GM23338 (cell line): ENCODE measurements at regions not wholly inside any gene's neighbourhood (a gene's known extent, or its start where the extent isn't known, plus 50 kb on each side); places are given as distances from the start of the nearest gene placed in this dataset.

Source experiments
- ATAC-seq: fragments of 200-7000 bp; cut with Tn5 transposase; 3 replicates; pipeline ENCODE4 v1.9.1; 2020
- DNase-seq: peaks from one replicate; pipeline ENCODE4 v3.0.0-alpha.2; 2015; ENCODE audit warnings: low spot score
- H2AFZ ChIP-seq: fragments of 200-600 bp; sonication (generic); 2 replicates; pipeline ENCODE4 v1.8.0; 2016; ENCODE audit warnings: antibody characterized with exemption, mild to moderate bottlenecking, moderate library complexity
- H3F3A ChIP-seq: fragments of 200-600 bp; sonication (generic); replicated peaks from 2 replicates; pipeline ENCODE4 v1.8.0; 2017; ENCODE audit warnings: antibody characterized with exemption, mixed run types, low read depth
- H3K27ac ChIP-seq: fragments of 200-600 bp; sonication (generic); 2 replicates; pipeline ENCODE4 v1.6.1; 2016; ENCODE audit warnings: low read depth
- H3K27me3 ChIP-seq: fragments of 200-600 bp; sonication (generic); 2 replicates; pipeline ENCODE4 v1.8.0; 2016; ENCODE audit warnings: mild to moderate bottlenecking, mixed run types, moderate library complexity; ENCODE audit not compliant: insufficient read depth
- H3K36me3 ChIP-seq: fragments of 200-600 bp; sonication (generic); 2 replicates; pipeline ENCODE4 v1.8.0; 2016; ENCODE audit warnings: mild to moderate bottlenecking; ENCODE audit not compliant: insufficient read depth
- H3K4me1 ChIP-seq: fragments of 200-600 bp; sonication (generic); 2 replicates; pipeline ENCODE4 v1.8.0; 2016; ENCODE audit warnings: mild to moderate bottlenecking, moderate library complexity; ENCODE audit not compliant: insufficient read depth
- H3K4me2 ChIP-seq: fragments of 200-600 bp; sonication (generic); 2 replicates; pipeline ENCODE4 v1.7.1; 2017; ENCODE audit warnings: mixed run types
- H3K4me3 ChIP-seq: fragments of 200-600 bp; sonication (generic); 2 replicates; pipeline ENCODE4 v1.6.1; 2016; ENCODE audit warnings: mixed run types
- H3K79me2 ChIP-seq: fragments of 200-600 bp; sonication (generic); replicated peaks from 2 replicates; pipeline ENCODE4 v1.8.0; 2017; ENCODE audit warnings: mild to moderate bottlenecking; ENCODE audit not compliant: insufficient read depth
- H3K9me2 ChIP-seq: fragments of 200-600 bp; sonication (generic); 2 replicates; pipeline ENCODE4 v1.8.0; 2017; ENCODE audit not compliant: insufficient read depth
- H4K20me1 ChIP-seq: fragments of 200-600 bp; sonication (generic); replicated peaks from 2 replicates; pipeline ENCODE4 v1.8.0; 2017; ENCODE audit warnings: mild to moderate bottlenecking; ENCODE audit not compliant: insufficient read depth
- H3K27ac Mint-ChIP-seq: 2 replicates; pipeline ENCODE4 v1.8.0; 2020; ENCODE audit warnings: inconsistent platforms, mild to moderate bottlenecking, moderate library complexity, mixed read lengths
- H3K27me3 Mint-ChIP-seq: 3 replicates; pipeline ENCODE4 v1.8.0; 2022; ENCODE audit warnings: low read depth, mild to moderate bottlenecking, moderate library complexity, mixed read lengths, inconsistent platforms; ENCODE audit not compliant: insufficient read depth, poor library complexity
- H3K36me3 Mint-ChIP-seq: 3 replicates; pipeline ENCODE4 v1.8.0; 2021; ENCODE audit warnings: low read depth, mild to moderate bottlenecking, inconsistent platforms, moderate library complexity, mixed read lengths
- H3K4me1 Mint-ChIP-seq: 3 replicates; pipeline ENCODE4 v1.8.0; 2020; ENCODE audit warnings: mild to moderate bottlenecking, inconsistent platforms, mixed read lengths
- H3K4me3 Mint-ChIP-seq: 3 replicates; pipeline ENCODE4 v1.8.0; 2021; ENCODE audit warnings: moderate library complexity, mild to moderate bottlenecking, inconsistent platforms, mixed read lengths
- H3K9me3 Mint-ChIP-seq: 3 replicates; pipeline ENCODE4 v1.8.0; 2020; ENCODE audit warnings: moderate library complexity, mild to moderate bottlenecking, inconsistent platforms, mixed read lengths
- CTCF ChIP-seq, 2 experiments: fragments of 200-600 bp in 1 of 2; sonication (generic) in 1 of 2; conservative IDR thresholded peaks; 2 replicates each; pipeline versions ENCODE4 v1.5.1 to v1.6.1; 2016 to 2017; ENCODE audit warnings: antibody characterized with exemption in 2 of 2, low read depth in 2 of 2, mild to moderate bottlenecking in 2 of 2, moderate library complexity in 1 of 2
- EZH2phosphoT487 ChIP-seq: fragments of 200-600 bp; sonication (generic); IDR thresholded peaks from one replicate; pipeline ENCODE4 v1.8.1; 2018; ENCODE audit warnings: antibody characterized with exemption; ENCODE audit not compliant: unreplicated experiment
- JUNB ChIP-seq: IDR thresholded peaks from one replicate; pipeline ENCODE4 v1.6.1; 2016; ENCODE audit warnings: antibody characterized with exemption; ENCODE audit not compliant: unreplicated experiment
- REST ChIP-seq: IDR thresholded peaks from one replicate; pipeline ENCODE4 v1.6.1; 2018; ENCODE audit warnings: antibody characterized with exemption; ENCODE audit not compliant: unreplicated experiment
- ZNF331 ChIP-seq: fragments of 250-450 bp; sonication (Bioruptor Pico); IDR thresholded peaks from 2 replicates; pipeline ENCODE4 v1.5.0; 2020; ENCODE audit warnings: low read depth, mild to moderate bottlenecking, moderate library complexity

GRCh38 chr20:19079536-19080299, 132.7 kb upstream of the SLC24A3 start:
- Histone ChIP-seq H3K79me2 (no peaks in the 10 kb centered on the region), H3K4me2 (no peak overlapping the region), H3K4me1 (no peaks in the 10 kb centered on the region), H3K27me3 (no peaks in the 10 kb centered on the region), H4K20me1 (no peaks in the 10 kb centered on the region), H3K4me3 (no peak overlapping the region), H3K9me2 (no peaks in the 10 kb centered on the region), H2AFZ (no peak overlapping the region), H3F3A (no peaks in the 10 kb centered on the region), H3K36me3 (no peaks in the 10 kb centered on the region), H3K27ac (no peak overlapping the region)
- Mint-ChIP-seq H3K4me1 (peaks cover 7% of the 10 kb centered on the region), H3K27ac (no peak overlapping the region), H3K9me3 (peaks cover 18% of the 10 kb centered on the region; the same call in 2 of the 3 replicates), H3K36me3 (peaks cover 5% of the 10 kb centered on the region; the same call in 1 of the 3 replicates), H3K27me3 (peaks cover 3% of the 10 kb centered on the region), H3K4me3 (no peak overlapping the region)
- no peak for DNase-seq
- ATAC-seq: no peak
- no peak for TF ChIP-seq JUNB

- H3K9me3 Mint-ChIP-seq: peaks cover 18% of the 10 kb centered on the region
- H3K4me2 ChIP-seq: no peak overlapping the region
- no peaks in the 10 kb centered on the region for H3K36me3 ChIP-seq
- H3K9me2 ChIP-seq: no peaks in the 10 kb centered on the region
- no peak overlapping the region for H3K27ac Mint-ChIP-seq
- no peaks in the 10 kb centered on the region for H3K4me1 ChIP-seq
- H3K27ac ChIP-seq: no peak overlapping the region
- no peak overlapping the region for H3K4me3 ChIP-seq
- H3K79me2 ChIP-seq: no peaks in the 10 kb centered on the region
- ATAC-seq: no peak
- H4K20me1 ChIP-seq: no peaks in the 10 kb centered on the region
- H3K4me1 Mint-ChIP-seq: peaks cover 4% of the 10 kb centered on the region; the same call in 1 of the 3 replicates
- H2AFZ ChIP-seq: no peak overlapping the region
- TF ChIP-seq REST (no peak), EZH2phosphoT487 (no peak), CTCF (conservative IDR thresholded peaks at IDR 0.05; ENCODE audit: low read depth in 2 of 2) (no peak), ZNF331 (no peak)
- no peak for DNase-seq
- no peak overlapping the region for H3K4me3 Mint-ChIP-seq
- no peaks in the 10 kb centered on the region for H3F3A ChIP-seq
- H3K27me3 Mint-ChIP-seq: peaks cover 2% of the 10 kb centered on the region
- no peaks in the 10 kb centered on the region for H3K27me3 ChIP-seq
- peaks cover 5% of the 10 kb centered on the region; the same call in 1 of the 3 replicates for H3K36me3 Mint-ChIP-seq
These were observed 130.5 kb upstream of the SLC24A3 start for GRCh38 chr20:19081937-19082336.
